ENCODE measurements at regions not wholly inside any gene's neighbourhood (a gene's known extent, or its start where the extent isn't known, plus 50 kb on each side); places are given as distances from the start of the nearest gene placed in this dataset.
"Not testable (repeated sequence)": the region's sequence is repeated elsewhere in the genome, so short reads cannot be mapped to it uniquely, and the experiment has no call there.

DNA sequence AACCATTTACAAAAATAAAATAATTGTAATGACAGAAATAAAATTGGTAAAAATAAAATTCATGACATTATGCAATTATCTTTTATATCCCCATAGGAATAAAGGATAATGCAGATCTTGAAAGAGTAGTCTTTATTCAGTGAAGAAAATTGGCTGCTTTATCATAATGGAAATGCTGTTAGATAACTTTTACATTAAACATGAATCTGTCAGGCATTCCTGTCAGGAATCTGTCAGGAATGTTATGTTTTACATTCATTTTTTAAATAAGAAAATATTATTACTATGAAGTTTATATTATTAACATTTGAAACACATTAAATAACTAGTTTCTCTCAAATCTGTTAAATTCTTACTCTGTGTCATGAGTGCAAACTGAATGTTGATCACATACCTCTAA lies 1024.7 kb upstream of the TMEFF2 start:
- CTCF ChIA-PET, result interaction anchor here (1.5 kb wide), 1 partner anchor 8 kb away, joined by 3 read pairs; no protein-coding TSS in a partner anchor
- no peaks in the 10 kb centered on the region for H3K36me3 Mint-ChIP-seq (ENCODE audit: insufficient read depth, unreplicated experiment)
- DNase-seq (ENCODE audit: unreplicated experiment), result no peak
- H3K4me1 Mint-ChIP-seq (ENCODE audit: insufficient read depth, unreplicated experiment), result no peaks in the 10 kb centered on the region
- H3K27me3 Mint-ChIP-seq (ENCODE audit: insufficient read depth, unreplicated experiment), result no peaks in the 10 kb centered on the region
- H3K9me3 Mint-ChIP-seq (ENCODE audit: unreplicated experiment), result no peaks in the 10 kb centered on the region
- H3K27ac Mint-ChIP-seq (ENCODE audit: low read depth, unreplicated experiment), result no peak overlapping the region
- BruUV-seq (replicated peaks), result no TSS peak
- intact Hi-C loops (cut with micrococcal nuclease), result no loop called here
- TF ChIP-seq, protein P1, sequence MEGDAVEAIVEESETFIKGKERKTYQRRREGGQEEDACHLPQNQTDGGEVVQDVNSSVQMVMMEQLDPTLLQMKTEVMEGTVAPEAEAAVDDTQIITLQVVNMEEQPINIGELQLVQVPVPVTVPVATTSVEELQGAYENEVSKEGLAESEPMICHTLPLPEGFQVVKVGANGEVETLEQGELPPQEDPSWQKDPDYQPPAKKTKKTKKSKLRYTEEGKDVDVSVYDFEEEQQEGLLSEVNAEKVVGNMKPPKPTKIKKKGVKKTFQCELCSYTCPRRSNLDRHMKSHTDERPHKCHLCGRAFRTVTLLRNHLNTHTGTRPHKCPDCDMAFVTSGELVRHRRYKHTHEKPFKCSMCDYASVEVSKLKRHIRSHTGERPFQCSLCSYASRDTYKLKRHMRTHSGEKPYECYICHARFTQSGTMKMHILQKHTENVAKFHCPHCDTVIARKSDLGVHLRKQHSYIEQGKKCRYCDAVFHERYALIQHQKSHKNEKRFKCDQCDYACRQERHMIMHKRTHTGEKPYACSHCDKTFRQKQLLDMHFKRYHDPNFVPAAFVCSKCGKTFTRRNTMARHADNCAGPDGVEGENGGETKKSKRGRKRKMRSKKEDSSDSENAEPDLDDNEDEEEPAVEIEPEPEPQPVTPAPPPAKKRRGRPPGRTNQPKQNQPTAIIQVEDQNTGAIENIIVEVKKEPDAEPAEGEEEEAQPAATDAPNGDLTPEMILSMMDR (IDR thresholded peaks at IDR 0.05; ENCODE audit: unreplicated experiment), result no peak
- H3K4me3 Mint-ChIP-seq (ENCODE audit: unreplicated experiment), result no peak overlapping the region
- POLR2A ChIA-PET, result no interaction called here

DNA sequence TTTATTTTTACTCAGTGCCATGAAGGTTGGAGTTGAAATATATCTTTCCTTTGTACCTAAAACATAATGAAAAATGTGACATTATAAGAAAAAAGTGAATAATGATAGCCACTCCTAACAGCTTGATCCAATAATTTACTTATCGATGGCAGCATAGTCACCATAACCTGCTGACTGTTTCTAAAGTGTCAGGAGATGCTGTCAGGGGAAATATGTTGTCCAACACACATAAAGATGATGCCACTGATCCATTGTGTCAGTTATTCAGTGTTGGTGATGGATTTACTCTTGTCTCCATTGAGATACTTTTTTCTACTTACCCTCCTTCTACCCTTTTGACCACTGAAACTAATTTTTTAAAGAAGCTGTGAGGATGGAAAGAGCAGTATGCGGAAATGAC lies 1006.9 kb upstream of the TMEFF2 start:
- CTCF ChIA-PET, result no interaction called here
- Mint-ChIP-seq H3K36me3 (ENCODE audit: insufficient read depth, unreplicated experiment) (no peaks in the 10 kb centered on the region), H3K27ac (ENCODE audit: low read depth, unreplicated experiment) (no peak overlapping the region), H3K27me3 (ENCODE audit: insufficient read depth, unreplicated experiment) (no peaks in the 10 kb centered on the region), H3K4me3 (ENCODE audit: unreplicated experiment) (no peak overlapping the region), H3K9me3 (ENCODE audit: unreplicated experiment) (peaks cover 12% of the 10 kb centered on the region), H3K4me1 (ENCODE audit: insufficient read depth, unreplicated experiment) (no peaks in the 10 kb centered on the region)
- no TSS peak for BruUV-seq (replicated peaks)
- POLR2A ChIA-PET, result interaction anchor here (0.6 kb wide), 1 partner anchor 1684 kb away, joined by 3 read pairs; no protein-coding TSS in a partner anchor
- TF ChIP-seq, protein P1 (IDR thresholded peaks at IDR 0.05; ENCODE audit: unreplicated experiment), result no peak
- intact Hi-C loops (cut with micrococcal nuclease), result no loop called here
- no peak for DNase-seq (ENCODE audit: unreplicated experiment)

DNA sequence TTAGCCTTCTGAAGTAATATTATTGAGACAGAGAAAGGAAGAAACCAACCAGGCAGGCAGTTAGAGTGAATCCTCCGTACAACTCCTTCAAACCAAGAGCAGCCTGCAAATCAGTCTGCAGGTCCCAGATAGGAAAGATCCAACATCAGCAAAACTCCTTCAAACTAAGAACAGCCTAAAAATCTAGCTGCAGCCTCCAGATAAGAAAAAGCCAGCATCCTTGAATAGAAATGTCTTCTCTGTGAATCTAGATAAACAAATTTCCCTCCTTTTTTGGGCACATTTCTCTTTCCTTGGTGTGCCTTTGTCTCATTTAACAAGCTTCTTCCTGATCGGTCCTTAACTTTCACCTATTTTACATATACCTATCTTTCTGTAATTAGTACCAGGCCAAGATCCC lies 1004.6 kb upstream of the TMEFF2 start:
- Mint-ChIP-seq H3K27ac (ENCODE audit: low read depth, unreplicated experiment) (no peak overlapping the region), H3K4me1 (ENCODE audit: insufficient read depth, unreplicated experiment) (no peaks in the 10 kb centered on the region), H3K27me3 (ENCODE audit: insufficient read depth, unreplicated experiment) (no peaks in the 10 kb centered on the region), H3K9me3 (ENCODE audit: unreplicated experiment) (peaks cover 12% of the 10 kb centered on the region), H3K36me3 (ENCODE audit: insufficient read depth, unreplicated experiment) (no peaks in the 10 kb centered on the region), H3K4me3 (ENCODE audit: unreplicated experiment) (no peak overlapping the region)
- ChIA-PET CTCF (no interaction called here), POLR2A (no interaction called here)
- TF ChIP-seq, protein P1 (IDR thresholded peaks at IDR 0.05; ENCODE audit: unreplicated experiment), result no peak
- no TSS peak for BruUV-seq (replicated peaks)
- no peak for DNase-seq (ENCODE audit: unreplicated experiment)
- intact Hi-C loops (cut with micrococcal nuclease), result no loop called here

DNA sequence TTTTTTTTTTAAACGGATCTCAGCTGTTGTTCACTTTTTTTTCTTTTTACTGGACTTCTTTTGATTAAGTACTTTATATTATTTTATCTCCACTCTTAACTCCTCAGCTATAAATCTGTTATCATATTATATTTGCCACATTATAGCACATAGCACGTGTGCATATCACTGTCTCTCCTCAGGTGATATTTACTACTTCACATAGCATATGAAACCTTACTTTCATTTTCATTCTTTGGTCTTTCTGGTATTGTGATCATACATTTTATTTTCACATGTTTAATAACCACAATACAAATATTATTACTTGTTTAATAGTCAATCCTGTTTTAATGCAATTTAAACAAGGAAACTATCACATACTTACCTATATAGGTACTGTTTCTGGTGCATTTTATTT lies 993.1 kb upstream of the TMEFF2 start:
- POLR2A ChIA-PET, result interaction anchor here (0.9 kb wide), 1 partner anchor 301 kb away, joined by 5 read pairs; no protein-coding TSS in a partner anchor
- no peak for DNase-seq (ENCODE audit: unreplicated experiment)
- TF ChIP-seq, protein P1 (IDR thresholded peaks at IDR 0.05; ENCODE audit: unreplicated experiment), result no peak
- H3K9me3 Mint-ChIP-seq (ENCODE audit: unreplicated experiment), result no peaks in the 10 kb centered on the region
- H3K36me3 Mint-ChIP-seq (ENCODE audit: insufficient read depth, unreplicated experiment), result no peaks in the 10 kb centered on the region
- H3K27me3 Mint-ChIP-seq (ENCODE audit: insufficient read depth, unreplicated experiment), result no peaks in the 10 kb centered on the region
- CTCF ChIA-PET, result interaction anchor here (0.6 kb wide), 1 partner anchor 1312 kb away, joined by 4 read pairs; no protein-coding TSS in a partner anchor
- peaks cover 15% of the 10 kb centered on the region for H3K4me1 Mint-ChIP-seq (ENCODE audit: insufficient read depth, unreplicated experiment)
- no TSS peak for BruUV-seq (replicated peaks)
- H3K27ac Mint-ChIP-seq (ENCODE audit: low read depth, unreplicated experiment), result peak overlapping the region; percentile 78
- peak overlapping the region; percentile 61 for H3K4me3 Mint-ChIP-seq (ENCODE audit: unreplicated experiment)
- intact Hi-C loops (cut with micrococcal nuclease), result no loop called here

DNA sequence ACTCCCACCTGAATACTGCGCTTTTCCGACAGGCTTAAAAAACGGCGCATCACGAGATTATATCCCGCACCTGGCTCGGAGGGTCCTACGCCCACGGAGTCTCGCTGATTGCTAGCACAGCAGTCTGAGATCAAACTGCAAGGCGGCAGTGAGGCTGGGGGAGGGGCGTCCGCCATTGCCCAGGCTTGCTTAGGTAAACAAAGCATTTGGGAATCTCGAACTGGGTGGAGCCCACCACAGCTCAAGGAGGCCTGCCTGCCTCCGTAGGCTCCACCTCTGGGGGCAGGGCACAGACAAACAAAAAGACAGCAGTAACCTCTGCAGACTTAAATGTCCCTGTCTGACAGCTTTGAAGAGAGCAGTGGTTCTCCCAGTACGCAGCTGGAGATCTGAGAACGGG lies 976.2 kb upstream of the TMEFF2 start:
- H3K36me3 Mint-ChIP-seq (ENCODE audit: insufficient read depth, unreplicated experiment); H3K4me1 Mint-ChIP-seq (ENCODE audit: insufficient read depth, unreplicated experiment); DNase-seq (ENCODE audit: unreplicated experiment); H3K27me3 Mint-ChIP-seq (ENCODE audit: insufficient read depth, unreplicated experiment); intact Hi-C loops (cut with micrococcal nuclease); BruUV-seq (replicated peaks); POLR2A ChIA-PET; H3K27ac Mint-ChIP-seq (ENCODE audit: low read depth, unreplicated experiment); H3K4me3 Mint-ChIP-seq (ENCODE audit: unreplicated experiment); H3K9me3 Mint-ChIP-seq (ENCODE audit: unreplicated experiment): not testable (repeated sequence)
- CTCF ChIA-PET, result interaction anchor here (0.6 kb wide), 1 partner anchor 195 kb away, joined by 3 read pairs; no protein-coding TSS in a partner anchor
